ENCODE measurements at regions not wholly inside any gene's neighbourhood (a gene's known extent, or its start where the extent isn't known, plus 50 kb on each side); places are given as distances from the start of the nearest gene placed in this dataset.
"Not testable (repeated sequence)": the region's sequence is repeated elsewhere in the genome, so short reads cannot be mapped to it uniquely, and the experiment has no call there.

GRCh38 chr1:146522345-146522744, 293.5 kb upstream of the NOTCH2NLA start:
- DNase-seq; CTCF ChIA-PET; intact Hi-C loops (cut with micrococcal nuclease; ENCODE audit: unreplicated experiment); BruUV-seq (replicated peaks); H3K27ac Mint-ChIP-seq (ENCODE audit: unreplicated experiment); H3K4me3 Mint-ChIP-seq (ENCODE audit: low read depth, unreplicated experiment); H3K9me3 Mint-ChIP-seq (ENCODE audit: low read depth, unreplicated experiment); H3K27me3 Mint-ChIP-seq (ENCODE audit: unreplicated experiment); H3K4me1 Mint-ChIP-seq (ENCODE audit: low read depth, unreplicated experiment); H3K36me3 Mint-ChIP-seq (ENCODE audit: insufficient read depth, unreplicated experiment): not testable (repeated sequence)

DNA sequence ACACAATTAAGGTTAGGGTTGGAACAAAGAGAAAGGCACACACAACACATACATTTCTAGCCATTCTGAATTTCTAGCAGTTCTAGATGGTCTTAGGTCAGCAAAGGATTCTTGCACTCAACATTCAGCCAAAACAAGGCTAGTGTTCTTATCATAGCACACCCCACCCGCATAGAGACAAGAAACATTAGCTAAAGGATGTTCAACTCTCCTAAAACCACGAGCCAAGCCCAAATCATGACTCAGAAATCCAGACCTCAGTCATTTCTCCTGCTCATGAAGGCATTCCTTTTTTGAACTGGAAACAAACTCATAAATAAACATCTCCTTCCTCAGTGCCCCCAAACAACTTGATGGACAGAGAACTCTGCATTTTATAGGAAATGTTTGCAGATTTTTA, 293.0 kb upstream of the NOTCH2NLA start:
- H3K27ac Mint-ChIP-seq (ENCODE audit: unreplicated experiment); H3K4me1 Mint-ChIP-seq (ENCODE audit: low read depth, unreplicated experiment); H3K4me3 Mint-ChIP-seq (ENCODE audit: low read depth, unreplicated experiment); DNase-seq; H3K9me3 Mint-ChIP-seq (ENCODE audit: low read depth, unreplicated experiment); H3K36me3 Mint-ChIP-seq (ENCODE audit: insufficient read depth, unreplicated experiment); H3K27me3 Mint-ChIP-seq (ENCODE audit: unreplicated experiment); CTCF ChIA-PET; BruUV-seq (replicated peaks); intact Hi-C loops (cut with micrococcal nuclease; ENCODE audit: unreplicated experiment): not testable (repeated sequence)

DNA sequence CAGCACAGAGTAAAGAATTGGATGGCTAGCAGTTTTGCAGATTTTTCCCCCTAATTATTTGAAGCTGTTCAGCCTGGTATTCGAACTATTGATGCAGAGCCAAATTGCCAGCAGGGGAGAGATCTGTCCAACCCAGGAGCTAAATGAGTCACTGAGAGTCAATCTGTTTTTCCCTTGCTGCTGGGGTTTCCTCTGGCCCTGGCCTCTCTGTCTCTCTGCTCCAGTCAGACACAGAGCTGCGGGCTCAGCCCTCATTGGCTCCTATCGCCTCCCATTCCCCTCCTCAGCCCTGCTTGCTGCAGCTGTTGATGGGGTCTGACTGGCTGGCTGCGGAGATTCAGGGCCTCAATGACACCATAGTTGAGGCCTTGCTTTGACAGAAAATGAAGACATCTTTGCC, 284.9 kb upstream of the NOTCH2NLA start:
- DNase-seq; H3K36me3 Mint-ChIP-seq (ENCODE audit: insufficient read depth, unreplicated experiment); intact Hi-C loops (cut with micrococcal nuclease; ENCODE audit: unreplicated experiment); CTCF ChIA-PET; H3K4me1 Mint-ChIP-seq (ENCODE audit: low read depth, unreplicated experiment); H3K9me3 Mint-ChIP-seq (ENCODE audit: low read depth, unreplicated experiment); H3K27ac Mint-ChIP-seq (ENCODE audit: unreplicated experiment); BruUV-seq (replicated peaks); H3K4me3 Mint-ChIP-seq (ENCODE audit: low read depth, unreplicated experiment); H3K27me3 Mint-ChIP-seq (ENCODE audit: unreplicated experiment): not testable (repeated sequence)

DNA sequence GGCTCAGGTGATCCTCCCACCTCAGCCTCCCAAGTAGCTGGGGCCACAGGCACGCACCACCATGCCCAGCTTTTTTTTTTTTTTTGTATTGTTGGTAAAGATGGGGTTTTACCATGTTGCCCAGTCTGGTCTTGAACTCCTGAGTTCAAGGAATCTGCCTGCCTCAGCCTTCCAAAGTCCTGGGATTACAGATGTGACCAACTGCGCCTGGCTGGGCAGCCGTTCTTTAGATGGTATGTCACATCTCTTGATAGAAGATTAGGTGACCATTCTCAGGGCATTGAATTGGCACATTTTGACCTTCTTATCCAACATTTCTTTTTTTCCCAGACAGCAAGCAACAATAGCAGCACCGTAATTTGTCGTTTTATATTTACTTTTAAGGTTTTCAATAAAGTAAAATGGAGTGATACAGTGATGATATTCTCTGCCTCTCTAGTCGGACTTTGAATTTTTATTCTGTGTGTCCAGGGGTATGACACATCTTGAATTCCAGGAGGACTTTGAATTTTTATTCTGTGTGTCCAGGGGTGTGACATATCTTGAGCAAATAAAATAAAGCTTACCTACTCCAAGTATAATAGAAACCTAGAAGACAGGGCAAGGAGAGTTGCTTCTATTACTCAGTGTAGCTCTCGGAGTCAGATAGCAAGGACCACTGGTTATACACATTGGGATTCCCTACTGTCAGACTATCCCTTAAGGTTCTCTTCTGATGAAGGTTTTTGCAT, 282.4 kb upstream of the NOTCH2NLA start:
- H3K27me3 Mint-ChIP-seq (ENCODE audit: unreplicated experiment); H3K36me3 Mint-ChIP-seq (ENCODE audit: insufficient read depth, unreplicated experiment); H3K4me1 Mint-ChIP-seq (ENCODE audit: low read depth, unreplicated experiment); CTCF ChIA-PET; intact Hi-C loops (cut with micrococcal nuclease; ENCODE audit: unreplicated experiment); H3K4me3 Mint-ChIP-seq (ENCODE audit: low read depth, unreplicated experiment); H3K27ac Mint-ChIP-seq (ENCODE audit: unreplicated experiment); H3K9me3 Mint-ChIP-seq (ENCODE audit: low read depth, unreplicated experiment); DNase-seq; BruUV-seq (replicated peaks): not testable (repeated sequence)

GRCh38 chr1:146510248-146510983, 281.6 kb upstream of the NOTCH2NLA start:
- DNase-seq; H3K4me1 Mint-ChIP-seq (ENCODE audit: low read depth, unreplicated experiment); H3K4me3 Mint-ChIP-seq (ENCODE audit: low read depth, unreplicated experiment); H3K27me3 Mint-ChIP-seq (ENCODE audit: unreplicated experiment); intact Hi-C loops (cut with micrococcal nuclease; ENCODE audit: unreplicated experiment); H3K36me3 Mint-ChIP-seq (ENCODE audit: insufficient read depth, unreplicated experiment); BruUV-seq (replicated peaks); CTCF ChIA-PET; H3K9me3 Mint-ChIP-seq (ENCODE audit: low read depth, unreplicated experiment); H3K27ac Mint-ChIP-seq (ENCODE audit: unreplicated experiment): not testable (repeated sequence)

DNA sequence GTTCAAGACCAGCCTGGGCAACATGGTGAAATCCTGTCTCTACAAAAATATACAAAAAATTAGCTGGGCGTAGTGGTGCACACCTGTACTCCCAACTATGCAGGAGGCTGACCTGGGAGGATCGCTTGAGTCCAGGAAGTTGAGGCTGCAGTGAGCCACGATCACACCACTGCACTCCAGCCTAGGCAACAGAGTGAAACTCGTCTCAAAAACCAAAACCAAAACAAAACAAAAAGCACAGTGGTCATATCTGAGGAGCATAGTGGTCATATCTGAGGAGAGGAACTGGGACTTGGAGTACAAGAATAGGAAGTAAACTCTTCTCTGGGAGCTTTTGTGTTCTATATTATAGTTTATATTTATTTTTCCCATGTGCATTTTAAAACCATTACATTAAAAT, 275.3 kb upstream of the NOTCH2NLA start:
- H3K27me3 Mint-ChIP-seq (ENCODE audit: unreplicated experiment); H3K4me1 Mint-ChIP-seq (ENCODE audit: low read depth, unreplicated experiment); CTCF ChIA-PET; H3K9me3 Mint-ChIP-seq (ENCODE audit: low read depth, unreplicated experiment); intact Hi-C loops (cut with micrococcal nuclease; ENCODE audit: unreplicated experiment); DNase-seq; H3K36me3 Mint-ChIP-seq (ENCODE audit: insufficient read depth, unreplicated experiment); BruUV-seq (replicated peaks); H3K27ac Mint-ChIP-seq (ENCODE audit: unreplicated experiment); H3K4me3 Mint-ChIP-seq (ENCODE audit: low read depth, unreplicated experiment): not testable (repeated sequence)

GRCh38 chr1:146487555-146487954, 258.7 kb upstream of the NOTCH2NLA start:
- CTCF ChIA-PET; H3K27me3 Mint-ChIP-seq (ENCODE audit: unreplicated experiment); H3K27ac Mint-ChIP-seq (ENCODE audit: unreplicated experiment); H3K4me3 Mint-ChIP-seq (ENCODE audit: low read depth, unreplicated experiment); H3K9me3 Mint-ChIP-seq (ENCODE audit: low read depth, unreplicated experiment); H3K36me3 Mint-ChIP-seq (ENCODE audit: insufficient read depth, unreplicated experiment); BruUV-seq (replicated peaks); DNase-seq; intact Hi-C loops (cut with micrococcal nuclease; ENCODE audit: unreplicated experiment); H3K4me1 Mint-ChIP-seq (ENCODE audit: low read depth, unreplicated experiment): not testable (repeated sequence)

DNA sequence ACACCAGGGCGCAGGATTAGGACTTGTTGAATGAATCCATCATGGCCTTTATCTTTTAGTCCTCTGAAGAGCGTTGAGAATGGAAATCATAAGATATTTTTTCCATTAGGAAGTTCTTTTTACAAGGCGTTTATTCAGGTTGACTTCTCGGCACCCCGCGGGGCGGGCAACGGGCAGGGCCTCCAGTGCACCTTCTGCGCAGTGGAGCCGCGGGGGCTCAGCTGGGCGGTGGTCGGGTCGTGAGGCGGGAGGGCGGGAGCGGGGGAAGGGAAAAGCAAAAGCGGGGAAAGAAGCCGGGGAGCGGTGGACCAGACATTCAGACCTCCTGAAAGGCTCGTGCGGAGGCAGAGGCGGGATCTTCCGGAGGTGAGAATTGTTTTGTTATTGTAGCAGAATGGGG, 258.3 kb upstream of the NOTCH2NLA start:
- H3K4me1 Mint-ChIP-seq (ENCODE audit: low read depth, unreplicated experiment); H3K27ac Mint-ChIP-seq (ENCODE audit: unreplicated experiment); BruUV-seq (replicated peaks); H3K36me3 Mint-ChIP-seq (ENCODE audit: insufficient read depth, unreplicated experiment); intact Hi-C loops (cut with micrococcal nuclease; ENCODE audit: unreplicated experiment); DNase-seq; H3K9me3 Mint-ChIP-seq (ENCODE audit: low read depth, unreplicated experiment); H3K4me3 Mint-ChIP-seq (ENCODE audit: low read depth, unreplicated experiment); H3K27me3 Mint-ChIP-seq (ENCODE audit: unreplicated experiment); CTCF ChIA-PET: not testable (repeated sequence)

GRCh38 chr1:146486300-146487014, 257.6 kb upstream of the NOTCH2NLA start:
- H3K27me3 Mint-ChIP-seq (ENCODE audit: unreplicated experiment); H3K27ac Mint-ChIP-seq (ENCODE audit: unreplicated experiment); CTCF ChIA-PET; H3K9me3 Mint-ChIP-seq (ENCODE audit: low read depth, unreplicated experiment); DNase-seq; intact Hi-C loops (cut with micrococcal nuclease; ENCODE audit: unreplicated experiment); H3K36me3 Mint-ChIP-seq (ENCODE audit: insufficient read depth, unreplicated experiment); BruUV-seq (replicated peaks); H3K4me3 Mint-ChIP-seq (ENCODE audit: low read depth, unreplicated experiment); H3K4me1 Mint-ChIP-seq (ENCODE audit: low read depth, unreplicated experiment): not testable (repeated sequence)

DNA sequence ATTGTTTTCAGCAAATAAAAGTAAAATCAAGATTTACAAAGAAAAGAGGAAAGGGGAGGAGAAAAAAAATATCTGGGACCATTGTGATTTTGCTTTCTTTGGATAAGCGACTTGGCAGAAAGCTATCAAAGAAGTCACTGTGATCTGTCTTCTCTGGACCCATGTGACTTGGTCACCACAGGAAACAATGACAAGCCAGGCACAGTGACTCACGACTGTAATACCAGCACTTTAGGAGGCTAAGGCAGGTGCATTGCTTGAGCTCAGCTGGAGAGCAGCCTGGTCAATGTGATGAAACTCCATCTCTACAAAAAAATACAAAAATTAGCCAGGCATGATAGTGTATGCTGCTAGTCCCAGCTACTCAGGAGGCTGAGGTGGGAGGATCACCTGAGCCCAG, 255.4 kb upstream of the NOTCH2NLA start:
- H3K9me3 Mint-ChIP-seq (ENCODE audit: low read depth, unreplicated experiment); H3K36me3 Mint-ChIP-seq (ENCODE audit: insufficient read depth, unreplicated experiment); BruUV-seq (replicated peaks); H3K4me1 Mint-ChIP-seq (ENCODE audit: low read depth, unreplicated experiment); intact Hi-C loops (cut with micrococcal nuclease; ENCODE audit: unreplicated experiment); H3K27ac Mint-ChIP-seq (ENCODE audit: unreplicated experiment); H3K27me3 Mint-ChIP-seq (ENCODE audit: unreplicated experiment); CTCF ChIA-PET; DNase-seq; H3K4me3 Mint-ChIP-seq (ENCODE audit: low read depth, unreplicated experiment): not testable (repeated sequence)

Measured in Calu3 (cell line).